C4-2B (cell line): ENCODE measurements at regions not wholly inside any gene's neighbourhood (a gene's known extent, or its start where the extent isn't known, plus 50 kb on each side); places are given as distances from the start of the nearest gene placed in this dataset.

Experiments
- H3K27ac ChIP-seq: fragments of 450-650 bp; 2 replicates; pipeline ENCODE4 v1.5.1; 2017
- CTCF ChIP-seq: fragments of 450-650 bp; conservative IDR thresholded peaks from 2 replicates; pipeline ENCODE4 v1.5.1; 2017; ENCODE audit warnings: mild to moderate bottlenecking
- ZFX ChIP-seq: fragments of 450-650 bp; IDR thresholded peaks from 2 replicates; pipeline ENCODE4 v1.6.1; 2017

- no peak for TF ChIP-seq CTCF
- TF ChIP-seq ZFX: no peak
- H3K27ac ChIP-seq: peak overlapping the region; percentile 1; the same call in 1 of the 2 replicates
Measured at GRCh38 chr17:45578516-45579455, 88.3 kb upstream of the PLEKHM1 start.

GRCh38 chr17:45579529-45580495, 89.3 kb upstream of the PLEKHM1 start:
- TF ChIP-seq CTCF (no peak), ZFX (no peak)
- H3K27ac ChIP-seq: no peak overlapping the region

- H3K27ac ChIP-seq: no peak overlapping the region
Measured at GRCh38 chr17:45580924-45581323, 90.4 kb upstream of the PLEKHM1 start.

GRCh38 chr17:45581860-45582259, 91.3 kb upstream of the PLEKHM1 start:
- TF ChIP-seq ZFX: no peak
- no peak for TF ChIP-seq CTCF

More at GRCh38 chr17:45580924-45581323, 90.4 kb upstream of the PLEKHM1 start:
- TF ChIP-seq CTCF (no peak), ZFX (no peak)

GRCh38 chr17:45584092-45585036, 93.8 kb upstream of the PLEKHM1 start:
- TF ChIP-seq ZFX (peak; percentile 85), CTCF (peak; percentile 20; the same call in 1 of the 2 replicates)
- peak overlapping the region; percentile 99 for H3K27ac ChIP-seq

More at GRCh38 chr17:45581860-45582259, 91.3 kb upstream of the PLEKHM1 start:
- no peak overlapping the region for H3K27ac ChIP-seq

GRCh38 chr17:45585037-45585733, 94.7 kb upstream of the PLEKHM1 start:
- peak overlapping the region; percentile 99 for H3K27ac ChIP-seq
